NCI-H345 (cell line): ENCODE measurements at regions not wholly inside any gene's neighbourhood (a gene's known extent, or its start where the extent isn't known, plus 50 kb on each side); places are given as distances from the start of the nearest gene placed in this dataset.

ENCODE experiments used
- DNase-seq: peaks from one replicate; lab custom pipeline; 2025; lab: John Stamatoyannopoulos, UW

DNA sequence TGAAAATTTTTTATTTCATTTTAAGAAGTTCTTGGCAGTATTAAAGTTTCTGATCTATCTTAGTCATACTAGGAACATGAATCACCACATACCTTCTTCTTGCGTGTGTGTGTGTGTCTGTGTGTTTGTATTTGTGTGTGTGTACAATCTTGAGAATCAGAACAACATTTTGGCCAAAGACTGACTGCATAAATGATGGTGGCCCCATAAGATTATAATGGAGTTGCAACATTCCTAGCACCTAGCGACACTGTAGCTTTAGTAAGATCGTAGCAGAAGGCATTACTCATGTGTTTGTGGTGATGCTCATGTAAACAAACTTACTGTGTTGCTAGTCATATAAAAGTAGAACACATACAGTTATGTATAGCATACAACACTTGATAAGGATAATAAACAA lies 205.4 kb downstream of the FAM76B start:
- no peak for DNase-seq

DNA sequence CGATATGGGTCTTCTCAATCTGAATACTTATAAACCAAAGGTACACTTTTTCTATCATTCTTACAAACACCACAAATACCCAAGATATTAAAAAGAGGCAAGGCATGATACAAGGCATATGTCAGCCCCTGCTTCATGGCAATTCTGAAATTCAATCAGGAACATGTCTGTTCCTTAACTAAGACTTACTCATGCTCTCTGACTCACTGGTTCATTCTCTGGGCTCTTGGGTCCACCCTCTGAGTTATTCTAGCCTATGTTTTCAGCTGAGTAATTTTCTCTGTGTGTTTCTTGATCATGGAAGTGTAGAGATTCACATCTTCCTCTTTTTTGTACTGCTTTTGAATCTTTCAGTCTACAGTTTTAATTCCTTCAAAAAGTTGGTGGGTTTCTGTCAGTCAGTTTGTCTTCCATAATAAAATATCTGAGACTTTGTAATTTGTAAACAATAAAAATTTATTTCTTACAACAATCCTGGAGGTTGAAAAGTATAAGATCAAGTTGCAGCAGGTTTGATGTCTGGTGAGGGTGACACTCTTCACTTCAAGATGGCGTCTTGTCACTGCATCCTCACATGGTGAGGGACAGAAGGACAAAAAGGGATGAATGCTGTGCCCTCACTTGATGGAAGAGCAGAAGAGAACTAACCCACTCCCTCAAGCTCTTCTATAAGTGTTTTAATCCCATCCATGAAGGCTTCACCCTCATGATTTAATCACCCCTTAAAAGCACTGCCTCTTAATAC lies 211.7 kb downstream of the FAM76B start:
- no peak for DNase-seq

DNA sequence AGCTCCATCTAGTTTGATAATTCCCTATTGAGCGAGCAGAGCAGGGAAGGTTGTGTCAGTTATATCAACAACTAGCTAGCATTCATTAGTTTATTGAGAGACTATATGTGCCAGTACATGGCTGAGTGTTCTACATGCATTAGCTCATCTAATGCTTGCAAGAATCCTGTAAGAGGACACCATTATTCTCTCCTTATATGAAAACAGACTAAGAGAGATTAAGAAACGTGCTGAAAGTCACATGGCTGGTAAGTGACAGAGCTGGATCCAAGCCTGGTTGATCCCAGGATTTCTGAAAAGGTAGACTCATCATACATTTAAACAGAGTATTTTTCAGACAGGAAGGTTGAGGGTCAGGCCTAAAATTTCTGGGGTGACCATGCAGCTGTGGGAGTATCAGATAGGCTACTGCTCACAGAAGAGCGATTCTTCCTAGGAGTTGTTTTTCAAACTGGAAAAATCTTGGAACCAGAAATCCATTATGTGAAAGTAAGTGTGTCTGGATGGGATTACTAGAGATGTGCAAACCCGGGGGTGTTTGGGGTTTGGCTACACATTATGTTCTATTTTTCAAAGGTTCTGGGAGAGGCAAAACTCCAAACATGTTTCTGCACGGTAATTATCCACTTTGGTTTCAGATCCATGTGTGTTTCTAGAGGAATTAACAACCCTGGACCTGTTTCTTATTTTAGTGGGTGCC lies 213.3 kb downstream of the FAM76B start:
- DNase-seq: no peak

DNA sequence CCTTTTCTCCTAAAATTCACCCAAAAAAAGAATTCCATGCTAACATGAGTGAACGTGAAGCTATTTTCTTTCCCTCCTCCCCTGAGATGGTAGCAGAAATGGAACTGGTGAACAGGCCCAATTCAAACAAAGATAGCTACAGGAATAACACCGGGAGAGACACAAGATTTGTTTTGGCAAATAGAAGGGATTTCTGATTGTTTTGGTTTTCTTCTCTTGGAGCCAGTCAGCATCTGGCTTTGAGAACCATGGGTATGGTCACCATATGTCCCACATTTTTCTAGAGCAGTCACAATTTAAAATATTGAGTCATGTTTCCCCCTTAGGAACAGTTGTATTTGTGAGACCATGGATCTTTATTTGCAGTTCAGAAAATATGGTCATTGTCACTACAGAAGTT lies 214.1 kb downstream of the FAM76B start:
- DNase-seq: no peak

DNA sequence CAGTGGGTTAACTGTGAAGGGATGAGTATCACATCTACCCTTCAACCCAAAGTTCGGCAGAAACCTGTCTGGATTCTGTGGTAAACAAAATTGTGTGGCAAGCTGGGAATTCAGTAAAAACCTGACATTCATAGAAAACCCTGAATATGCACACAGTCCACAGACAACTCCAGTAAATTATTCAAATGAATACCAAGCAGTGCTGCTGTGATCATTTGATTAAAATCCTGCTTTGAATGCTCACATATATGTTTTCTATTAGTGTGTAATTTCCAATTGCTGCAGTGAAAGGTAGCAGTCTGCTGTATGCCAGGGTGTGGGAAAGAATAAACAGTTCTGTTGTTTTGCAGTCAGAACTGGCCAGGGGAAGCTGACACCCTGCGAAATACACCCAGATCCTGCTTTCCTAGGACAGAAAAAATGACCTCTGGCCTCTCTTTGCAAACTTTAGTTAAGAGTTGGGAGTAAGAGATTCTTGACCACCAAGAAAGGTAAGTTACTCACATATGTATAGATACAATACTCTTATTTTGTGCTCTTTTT lies 217.8 kb downstream of the FAM76B start:
- DNase-seq: no peak

DNA sequence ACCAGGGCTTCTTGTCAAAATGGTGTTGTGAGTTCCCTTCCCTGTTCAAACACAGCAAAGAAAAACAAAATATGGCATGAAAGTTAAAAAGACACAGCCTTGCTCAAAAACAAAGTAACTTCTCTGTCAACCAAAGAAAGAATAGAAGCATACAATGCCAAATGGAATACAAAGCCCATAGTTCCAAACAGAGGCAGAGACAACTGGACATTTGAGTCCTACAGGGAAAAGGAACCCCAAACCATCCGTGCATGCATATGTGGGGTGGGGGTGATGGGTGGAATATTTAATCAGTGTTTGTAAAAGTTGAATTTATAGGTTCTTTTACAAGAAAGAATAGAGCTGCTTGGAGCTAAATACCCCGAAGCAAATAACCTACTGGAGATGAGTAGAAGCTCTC lies 218.7 kb downstream of the FAM76B start:
- DNase-seq: no peak

DNA sequence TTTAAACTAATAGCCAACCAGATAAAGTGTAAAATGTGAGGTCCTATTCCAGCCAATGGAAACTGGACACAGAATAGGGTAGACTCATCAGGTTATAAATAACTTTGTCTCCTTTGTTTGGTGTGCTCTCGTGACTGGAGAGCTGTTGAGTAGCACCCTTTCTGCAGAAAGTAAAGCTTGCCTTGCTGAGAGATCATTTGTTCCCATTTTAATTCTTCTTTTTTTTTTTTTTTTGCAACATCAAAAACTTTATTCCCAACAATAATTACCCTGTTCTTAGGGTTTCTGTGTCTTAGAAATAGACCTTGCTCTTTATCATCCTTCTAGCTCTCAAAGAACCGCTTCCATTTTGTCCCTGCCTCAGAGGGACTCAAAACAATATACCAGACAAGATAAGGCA lies 220.4 kb downstream of the FAM76B start:
- DNase-seq: no peak

DNA sequence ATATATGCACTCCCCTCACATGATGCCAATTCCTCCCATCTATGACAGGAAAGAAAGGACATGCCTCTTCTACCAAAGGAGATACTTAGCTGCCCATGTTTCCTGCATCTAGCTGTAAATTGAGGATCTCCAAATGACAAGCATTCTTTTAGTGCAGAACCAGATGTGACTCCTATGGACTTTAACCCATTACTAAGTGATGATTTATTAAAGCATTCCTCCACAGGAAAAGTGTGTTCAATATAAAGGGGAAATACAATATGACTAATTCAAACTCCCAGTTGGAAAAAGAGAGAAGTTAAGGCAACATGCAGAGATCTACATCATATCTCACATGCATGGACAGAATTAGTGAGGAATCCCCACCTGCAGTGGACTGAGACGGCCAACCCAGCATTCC lies 221.3 kb downstream of the FAM76B start:
- DNase-seq: no peak

DNA sequence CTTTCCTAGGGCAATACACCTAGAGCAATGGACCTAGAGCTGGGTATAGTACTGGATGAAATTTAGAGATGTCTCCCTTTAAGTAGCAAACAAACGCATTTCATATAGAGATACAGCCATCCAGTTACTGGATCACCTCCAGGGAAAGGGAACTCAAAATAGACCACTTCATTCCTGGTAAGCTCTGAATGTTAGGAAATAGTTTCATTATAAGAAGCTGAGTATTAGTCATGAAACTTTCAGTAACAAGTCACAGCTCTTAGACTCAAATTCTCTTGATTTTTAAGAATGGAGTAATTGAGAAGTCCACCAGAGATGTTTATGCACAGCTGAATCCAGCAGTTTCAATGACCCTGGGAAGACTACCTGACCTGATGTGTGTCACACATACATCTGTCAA lies 221.9 kb downstream of the FAM76B start:
- no peak for DNase-seq

DNA sequence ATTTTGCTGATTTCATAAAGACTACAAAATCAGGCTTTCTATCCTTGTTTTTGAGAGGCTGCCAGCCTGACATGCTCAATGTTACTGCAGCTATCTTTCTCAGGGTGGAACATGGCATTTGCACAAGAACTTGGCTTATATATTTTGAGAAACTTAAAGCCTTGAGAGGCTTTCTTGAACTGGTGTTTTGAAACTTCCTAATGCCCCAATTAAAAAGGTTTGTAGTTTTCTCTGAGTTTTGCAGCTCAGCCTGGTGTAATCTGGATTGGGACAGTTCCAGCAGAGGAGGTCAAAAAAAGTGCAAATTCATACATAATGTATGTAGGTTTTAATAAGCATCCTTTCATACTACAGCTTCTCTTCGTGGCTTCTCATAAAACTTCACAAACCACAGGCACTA lies 223.4 kb downstream of the FAM76B start:
- DNase-seq: no peak

DNA sequence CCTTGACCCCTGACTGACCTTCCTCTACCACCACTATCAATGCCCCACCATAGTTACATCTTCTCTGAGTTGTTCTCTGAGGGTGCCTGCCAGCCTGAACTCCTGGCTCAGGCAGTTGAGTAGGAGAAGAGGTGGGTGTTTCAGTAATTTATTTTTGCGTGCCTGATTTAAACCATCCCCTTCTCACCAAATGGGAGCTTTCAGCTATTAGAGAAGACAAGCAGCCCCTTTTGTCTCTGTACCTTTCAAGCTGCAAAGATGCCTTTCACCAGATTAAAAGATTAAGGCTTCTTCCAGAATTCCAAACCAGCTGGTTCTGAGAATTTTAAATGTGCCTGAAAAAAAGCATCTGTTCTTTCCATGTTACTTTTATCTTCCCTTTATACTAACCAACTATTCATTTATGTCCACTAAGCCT lies 223.8 kb downstream of the FAM76B start:
- no peak for DNase-seq

DNA sequence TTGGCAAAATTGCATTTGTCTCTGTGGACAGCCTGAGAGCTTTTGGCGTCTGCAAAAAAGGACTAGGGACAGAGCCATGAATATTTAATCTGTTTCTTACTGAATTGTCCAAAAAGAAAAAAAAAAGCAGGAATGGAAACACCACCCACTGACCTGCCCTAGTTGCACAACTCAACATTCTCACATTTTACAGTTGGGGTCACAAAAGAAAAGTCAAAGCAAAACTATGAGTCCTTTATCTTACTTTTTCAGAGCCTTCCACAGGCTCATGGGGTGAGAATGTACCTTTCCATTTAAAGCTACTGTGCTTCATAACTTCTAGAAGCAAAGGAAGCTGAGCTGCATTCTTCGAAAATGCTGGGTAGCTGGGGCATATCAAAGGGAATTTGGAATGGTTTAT lies 225.7 kb downstream of the FAM76B start:
- DNase-seq: no peak

DNA sequence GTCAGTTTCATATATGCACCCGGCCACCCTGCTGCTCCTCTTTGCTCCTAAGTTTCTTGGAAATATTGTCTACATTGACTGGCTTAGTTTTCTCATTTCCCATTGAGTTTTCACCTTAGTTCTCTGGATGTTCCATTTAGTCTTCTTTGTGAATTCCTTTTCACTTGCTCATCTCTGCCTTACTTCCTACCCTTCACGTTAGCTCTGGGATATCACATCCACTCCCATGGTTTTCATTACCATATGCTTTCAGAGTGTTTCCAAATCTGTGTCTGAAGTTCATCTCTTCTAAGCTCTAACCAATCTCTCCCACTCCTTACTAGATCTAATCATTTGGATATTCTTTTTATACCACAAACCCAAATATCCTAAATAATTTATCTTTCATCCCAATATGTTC lies 226.4 kb downstream of the FAM76B start:
- DNase-seq: no peak

DNA sequence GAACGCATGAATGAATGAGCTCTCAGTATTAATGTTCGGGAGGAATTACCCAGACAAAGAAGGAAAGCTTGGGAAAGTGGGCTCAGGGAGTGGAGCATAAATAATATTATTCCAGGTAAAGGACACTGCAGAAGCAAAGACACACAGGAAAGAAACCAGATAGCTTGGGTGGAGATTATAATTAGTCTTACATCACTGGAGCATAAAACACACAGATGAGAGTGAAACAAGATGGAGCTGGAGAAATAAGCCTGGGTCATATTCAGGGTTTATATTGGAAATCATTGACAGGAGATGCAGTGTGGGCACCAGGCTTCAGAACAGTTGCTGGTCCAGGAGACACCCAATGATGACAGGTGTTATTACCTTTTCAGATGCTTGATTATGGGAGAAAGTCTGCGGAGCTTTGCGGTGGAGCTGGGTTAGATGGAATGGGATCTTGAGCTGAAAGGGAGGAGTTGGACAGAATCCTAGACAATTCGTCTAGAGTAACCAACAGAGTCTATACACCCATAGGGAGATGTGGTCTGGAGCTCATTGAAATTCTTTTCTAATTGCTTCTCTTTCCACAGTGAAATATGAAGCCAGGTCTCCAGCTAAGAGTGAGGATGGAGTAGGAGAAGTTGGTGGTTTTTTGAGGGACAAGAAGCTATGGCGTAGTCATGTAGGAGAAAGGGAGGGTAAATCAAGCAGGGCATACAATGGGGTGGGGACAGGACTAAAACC lies 227.2 kb downstream of the FAM76B start:
- DNase-seq: no peak

DNA sequence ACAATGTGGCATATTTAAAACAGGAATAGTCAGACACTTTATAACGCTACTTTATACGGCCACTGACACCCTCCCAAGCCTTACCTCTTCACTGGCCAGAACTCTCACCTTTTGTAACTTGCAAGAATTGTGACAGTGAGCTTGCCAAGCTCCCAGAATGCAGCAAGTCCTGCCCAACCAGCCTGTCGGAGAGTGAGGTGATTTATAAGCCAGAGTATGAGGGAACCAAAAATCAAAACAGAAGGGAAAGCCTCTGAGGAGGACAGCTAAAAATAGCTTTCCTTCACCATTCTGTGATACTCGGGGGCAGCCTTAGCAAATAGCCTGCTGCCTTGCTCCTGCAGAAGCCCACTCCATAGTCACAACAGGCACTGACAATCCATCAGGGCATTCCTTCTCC lies 229.7 kb downstream of the FAM76B start:
- DNase-seq: no peak

DNA sequence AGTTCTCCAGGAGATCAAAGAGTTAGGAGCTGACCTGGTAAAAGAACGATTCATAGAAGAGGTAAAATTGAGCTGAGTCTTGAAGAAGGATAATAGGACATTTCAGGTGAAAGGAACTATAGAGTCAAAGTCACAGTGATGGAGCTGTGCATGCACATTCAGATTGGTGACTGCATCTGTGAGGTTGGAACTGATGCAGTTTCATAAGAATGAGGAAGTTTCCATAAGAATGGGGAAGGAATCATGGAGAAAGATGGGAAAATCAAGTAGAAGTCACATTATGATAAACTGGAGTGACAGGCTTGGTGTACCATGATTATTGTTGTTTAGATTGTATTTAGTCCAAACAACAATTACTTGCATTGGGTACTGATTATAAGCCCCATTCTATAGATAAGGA lies 232.2 kb downstream of the FAM76B start:
- DNase-seq: no peak

DNA sequence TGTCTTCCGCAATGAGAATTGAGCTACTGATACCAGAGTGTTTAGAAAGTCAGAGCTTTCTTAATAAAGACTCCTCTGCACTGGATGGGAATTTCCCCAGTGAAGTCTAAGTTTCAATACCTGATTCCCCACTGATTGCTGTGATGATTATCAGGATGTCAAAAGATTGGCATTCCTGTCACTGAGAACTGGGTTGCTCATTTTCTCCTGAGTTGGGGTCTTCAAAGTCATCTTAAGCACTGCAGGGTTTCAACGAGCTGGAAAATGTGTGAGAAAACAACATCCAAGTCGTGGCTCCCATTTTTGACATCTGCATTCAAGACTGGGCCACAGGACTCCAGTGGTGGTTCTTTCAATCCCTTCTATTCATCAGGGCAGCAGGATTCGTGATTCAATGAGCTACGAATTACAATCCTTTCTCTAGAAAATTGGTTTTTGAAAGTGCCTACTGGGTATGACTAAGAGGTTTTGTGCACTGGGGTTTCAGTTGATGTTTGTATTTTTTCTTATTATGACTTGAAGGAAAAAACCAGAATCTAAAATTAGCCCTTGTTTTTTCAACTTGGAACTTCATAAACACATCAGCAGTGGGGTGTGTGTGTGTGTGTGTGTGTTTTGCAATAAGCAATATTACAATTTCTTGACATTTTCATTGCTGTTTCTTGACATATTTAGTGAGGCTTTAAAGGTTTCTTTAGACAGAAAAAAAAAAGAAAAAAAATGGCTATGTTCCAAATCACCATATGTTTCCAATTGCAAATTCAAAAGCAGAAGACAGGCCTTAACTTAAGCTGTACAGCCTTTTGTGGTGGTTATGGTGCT lies 233.0 kb downstream of the FAM76B start:
- DNase-seq: no peak

DNA sequence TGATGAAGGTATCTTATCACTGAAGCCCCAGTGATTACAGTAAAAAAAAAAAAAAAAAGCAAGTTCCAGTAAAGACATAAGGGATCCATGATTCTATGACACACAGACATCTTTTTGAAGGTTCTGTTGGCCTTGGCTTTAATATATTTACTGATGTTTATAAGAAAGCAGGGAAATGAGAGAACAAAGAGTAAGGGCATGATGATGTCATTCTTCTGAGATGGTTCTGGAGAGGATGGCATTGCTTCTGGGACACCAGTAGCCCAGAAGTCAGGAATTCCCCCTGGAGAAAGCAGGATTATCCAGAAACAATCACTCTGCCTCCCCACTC lies 233.6 kb downstream of the FAM76B start:
- no peak for DNase-seq

DNA sequence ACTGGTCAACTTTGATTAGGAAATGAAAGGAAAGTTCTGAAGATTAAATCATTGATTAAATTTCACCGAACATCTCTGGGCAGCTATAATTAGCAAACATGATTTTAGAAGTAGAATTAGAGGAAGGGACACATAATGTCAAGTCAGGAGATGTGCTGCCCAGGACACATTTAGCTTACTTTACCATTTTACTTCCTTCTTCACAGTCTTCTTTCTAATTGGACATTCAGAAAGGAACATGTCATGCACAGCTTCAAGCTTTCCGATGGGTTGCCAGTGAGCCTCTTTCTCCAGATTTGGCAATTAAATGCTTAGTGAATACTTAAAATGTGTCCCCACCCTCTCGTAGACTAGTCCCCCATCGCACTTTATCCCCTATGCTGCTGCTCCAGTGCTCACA lies 234.7 kb downstream of the FAM76B start:
- no peak for DNase-seq

DNA sequence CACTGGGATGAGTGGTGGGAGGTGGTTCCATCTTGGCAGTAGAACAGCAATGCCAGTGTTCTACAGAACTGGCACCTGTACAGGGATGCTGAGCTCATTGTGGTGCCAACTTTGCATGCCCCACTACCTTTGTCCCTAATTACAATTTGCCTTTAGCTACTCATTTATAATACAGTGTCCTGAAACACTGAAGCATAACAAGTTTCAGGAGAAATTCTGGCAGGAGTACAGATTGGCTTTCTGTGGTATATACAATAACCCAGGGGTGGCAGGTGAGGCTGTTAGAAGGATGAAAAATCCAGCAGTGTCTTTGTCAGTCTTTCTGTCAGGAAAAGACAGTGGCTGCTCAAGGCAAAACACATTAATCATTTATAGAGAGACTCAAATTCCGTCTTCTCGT lies 240.3 kb downstream of the FAM76B start:
- no peak for DNase-seq

DNA sequence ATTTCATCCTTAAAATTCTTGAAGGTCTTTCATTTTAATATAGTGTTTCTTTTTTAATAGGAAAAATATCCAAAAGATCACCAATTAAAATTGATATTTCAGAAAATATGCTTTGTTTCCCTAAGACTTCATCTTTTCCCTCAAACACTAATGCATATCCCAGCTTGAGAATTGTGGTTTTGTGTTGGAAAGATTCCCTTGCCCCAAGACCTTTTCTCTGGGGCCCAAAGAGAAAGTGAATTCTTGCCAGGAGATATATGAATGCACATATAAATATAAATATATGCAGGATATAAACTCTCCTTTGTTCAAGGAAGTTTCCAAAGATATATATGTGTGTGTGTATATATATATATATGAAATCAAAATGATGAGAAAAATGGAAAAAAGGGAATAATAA lies 241.2 kb downstream of the FAM76B start:
- no peak for DNase-seq

DNA sequence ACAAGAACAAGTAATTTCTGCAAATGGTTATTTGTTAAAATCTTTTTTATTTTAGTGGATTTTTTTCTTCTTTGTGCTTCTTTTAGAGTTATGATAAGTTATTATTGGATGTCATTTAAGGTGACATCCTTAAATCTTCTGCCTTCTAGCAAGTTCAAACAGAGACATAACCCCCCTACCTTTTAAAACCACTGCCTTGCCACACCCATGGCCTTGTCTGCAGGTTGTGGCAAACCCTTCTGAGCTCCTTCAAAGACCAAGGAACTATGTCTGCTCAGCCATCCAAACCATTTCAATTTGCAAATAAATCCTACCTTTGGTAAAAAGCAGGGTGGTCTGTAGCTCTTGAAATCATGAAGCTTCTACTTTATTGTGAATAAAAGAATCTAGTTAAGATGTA lies 241.6 kb downstream of the FAM76B start:
- no peak for DNase-seq
